GM18508 (cell line): ENCODE measurements at regions not wholly inside any gene's neighbourhood (a gene's known extent, or its start where the extent isn't known, plus 50 kb on each side); places are given as distances from the start of the nearest gene placed in this dataset.

ENCODE experiments used
- ATAC-seq: cut with Tn5 transposase; IDR thresholded peaks from one replicate; pipeline ENCODE4 v1.9.1; 2021; ENCODE audit warnings: moderate number of reproducible peaks; ENCODE audit not compliant: insufficient read depth, unreplicated experiment

DNA sequence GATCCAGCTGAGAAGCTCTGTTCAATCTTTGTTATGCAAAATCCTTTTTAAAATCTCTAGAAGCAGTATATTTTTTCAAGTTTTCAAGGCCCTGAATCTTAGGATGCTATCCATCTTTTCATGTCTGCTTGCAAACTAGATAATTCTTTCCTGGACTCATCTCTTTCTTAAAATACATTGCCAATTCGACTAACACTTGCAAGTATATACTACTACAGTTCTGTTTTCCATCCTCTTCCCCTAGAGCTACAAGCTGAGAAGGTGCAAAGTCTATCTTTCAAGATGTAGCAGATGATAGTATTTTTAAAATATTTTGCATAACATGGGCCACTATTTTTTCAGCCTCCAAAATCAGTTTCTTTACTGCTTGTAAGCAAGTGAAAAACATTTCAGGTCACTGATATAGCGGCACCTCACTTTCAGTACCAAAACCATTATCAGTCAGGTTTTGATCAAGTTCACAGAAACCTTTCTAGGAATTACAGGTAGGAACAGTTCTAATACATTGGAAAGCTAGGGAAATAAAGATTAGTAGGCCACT, 196.4 kb upstream of the CDH20 start:
- no peak for ATAC-seq

DNA sequence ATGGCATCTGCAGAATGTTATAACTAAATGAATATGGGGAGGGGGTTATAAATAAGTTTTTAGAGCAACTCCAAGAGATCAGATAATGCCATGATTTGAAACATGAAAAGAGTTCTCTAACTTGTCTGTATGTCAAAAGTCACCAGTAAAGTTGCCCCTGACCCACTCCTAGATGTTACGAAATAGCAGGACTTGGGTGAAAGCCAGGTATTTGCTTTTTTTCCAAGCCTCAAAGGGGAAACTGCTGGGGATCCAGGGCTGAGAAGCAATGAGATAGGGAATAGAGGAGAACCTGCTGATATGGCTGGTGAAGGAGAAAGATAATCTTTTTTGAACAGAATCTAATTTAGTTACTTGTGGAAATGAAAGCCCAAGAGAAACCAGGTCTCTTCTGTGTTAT, 191.5 kb upstream of the CDH20 start:
- no peak for ATAC-seq

DNA sequence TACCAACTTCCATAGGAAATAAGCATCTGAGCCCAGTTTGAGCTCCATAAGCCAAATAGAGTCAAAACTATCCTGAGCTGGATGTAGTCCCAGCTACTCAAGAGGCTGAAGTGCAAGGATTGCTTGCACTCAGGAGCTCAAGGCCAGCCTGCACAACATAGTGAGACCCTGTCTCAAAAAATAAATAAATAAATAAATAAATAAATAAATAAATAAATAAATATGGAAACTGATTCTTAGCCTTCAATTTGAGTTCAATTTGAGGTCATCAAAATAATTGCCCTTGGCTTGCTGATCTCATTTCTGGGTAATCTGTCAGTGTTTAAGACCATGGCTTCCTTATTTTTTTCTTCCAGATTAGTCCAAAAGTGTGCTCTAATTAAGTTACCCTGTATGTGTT, 184.9 kb upstream of the CDH20 start:
- no peak for ATAC-seq

DNA sequence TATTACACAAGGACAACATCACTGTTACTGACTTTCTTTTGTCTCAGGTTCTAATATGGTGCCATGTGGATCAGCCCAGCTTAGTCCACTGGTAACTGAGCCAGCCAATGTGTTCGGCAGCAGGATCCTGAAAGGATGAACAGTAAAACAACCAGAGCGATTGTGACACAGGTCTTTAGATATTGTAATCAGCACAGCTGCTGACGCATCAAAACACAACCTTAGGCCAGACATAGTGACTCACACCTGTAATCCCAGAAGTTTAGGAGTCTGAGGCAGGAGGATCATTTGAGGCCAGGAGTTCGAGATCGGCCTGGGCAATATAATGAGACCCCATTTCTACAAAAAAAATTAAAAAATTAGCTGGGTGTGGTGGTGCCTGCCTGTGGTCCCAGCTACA, 183.4 kb upstream of the CDH20 start:
- no peak for ATAC-seq

DNA sequence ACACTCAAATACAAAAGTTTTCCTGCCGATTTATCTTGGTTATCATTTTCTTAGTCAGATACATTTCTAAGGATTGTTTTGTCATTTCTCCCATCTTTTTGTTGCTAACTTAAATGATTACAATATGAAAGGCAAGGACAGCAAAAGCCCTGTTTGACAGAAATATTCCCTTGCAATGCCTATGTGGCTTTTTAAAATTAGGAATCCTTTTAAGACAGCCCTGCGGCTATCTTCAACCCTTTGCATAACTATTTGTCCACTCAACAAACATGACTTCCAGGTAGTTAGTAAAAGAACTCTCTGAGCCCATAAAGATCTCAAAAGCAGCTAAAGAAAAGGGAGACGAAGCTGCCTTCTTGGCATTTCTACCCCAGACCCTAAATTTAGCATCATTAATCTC, 179.7 kb upstream of the CDH20 start:
- no peak for ATAC-seq

DNA sequence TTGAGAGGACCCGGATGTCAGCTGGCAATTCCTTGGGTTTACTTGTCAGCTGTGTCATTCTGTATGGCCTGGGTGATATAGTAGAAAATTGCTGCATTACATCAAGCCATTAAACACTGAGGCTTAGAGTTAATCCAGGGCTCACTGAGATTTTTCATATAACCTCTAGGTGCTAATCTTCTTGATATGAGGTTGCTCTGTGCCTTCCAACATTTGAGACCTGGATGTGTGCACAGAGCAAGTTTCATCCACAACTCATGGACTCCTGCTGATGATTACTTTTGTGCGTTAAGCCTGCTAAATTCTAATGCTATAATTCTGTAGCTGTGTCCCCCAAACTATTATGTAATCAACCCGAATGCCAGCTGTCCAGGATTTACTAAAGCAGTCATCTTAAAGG, 178.4 kb upstream of the CDH20 start:
- ATAC-seq = no peak

DNA sequence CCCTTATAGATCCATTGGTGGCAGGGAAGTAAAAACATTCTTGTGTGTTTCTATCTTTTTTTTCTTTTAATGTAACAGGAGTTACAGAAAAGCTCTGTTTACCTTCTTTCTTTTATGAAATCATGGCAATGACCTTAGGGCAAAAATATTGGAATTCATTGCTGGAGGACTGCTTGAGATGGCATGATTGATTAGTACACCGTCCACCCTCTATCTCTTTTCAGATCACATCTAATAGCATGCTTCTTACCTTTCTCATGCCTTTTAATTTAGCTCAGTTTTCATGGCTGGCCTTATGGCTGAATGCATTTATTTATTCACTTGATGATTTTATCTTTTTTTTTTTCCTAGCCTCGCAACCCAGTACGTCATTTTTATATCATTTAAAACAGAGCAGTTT, 177.6 kb upstream of the CDH20 start:
- no peak for ATAC-seq

DNA sequence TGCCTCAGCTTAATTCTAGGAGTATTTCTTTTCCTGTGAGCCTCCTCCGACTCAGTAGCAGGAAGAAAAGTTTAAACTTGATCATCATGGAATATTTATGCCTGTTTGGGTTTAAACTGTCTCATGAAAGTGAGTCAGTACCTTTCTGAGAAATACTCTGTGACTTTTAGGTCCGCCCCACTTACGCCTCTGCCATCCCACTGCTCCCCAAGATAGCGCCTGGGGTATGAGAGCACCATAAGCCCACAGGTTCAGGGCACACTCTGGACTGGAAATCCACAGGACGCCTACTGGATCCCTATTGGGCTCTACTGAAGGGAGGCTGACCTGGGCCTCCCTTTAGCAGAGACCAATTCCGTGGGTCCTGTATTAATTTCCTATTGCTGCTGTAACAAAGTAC, 175.8 kb upstream of the CDH20 start:
- ATAC-seq = no peak

DNA sequence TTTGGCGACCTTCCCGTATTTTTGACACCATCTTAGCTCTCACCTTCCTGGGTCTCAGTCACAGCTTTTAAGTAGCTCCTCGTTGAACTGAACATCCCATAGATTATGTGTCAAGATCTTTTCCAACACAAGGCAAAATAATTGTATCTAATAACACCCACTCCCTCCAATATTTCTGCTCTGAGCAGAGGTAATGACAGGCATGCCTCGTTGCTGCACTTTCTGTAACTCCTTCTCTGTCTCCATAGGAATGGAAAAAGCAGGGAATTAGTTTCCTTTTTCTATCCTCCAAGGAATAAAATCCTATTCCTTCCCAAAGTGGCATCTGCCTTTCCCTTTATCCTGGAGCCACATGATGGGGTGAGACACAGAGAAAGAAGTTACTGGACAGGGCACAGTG, 174.0 kb upstream of the CDH20 start:
- no peak for ATAC-seq

DNA sequence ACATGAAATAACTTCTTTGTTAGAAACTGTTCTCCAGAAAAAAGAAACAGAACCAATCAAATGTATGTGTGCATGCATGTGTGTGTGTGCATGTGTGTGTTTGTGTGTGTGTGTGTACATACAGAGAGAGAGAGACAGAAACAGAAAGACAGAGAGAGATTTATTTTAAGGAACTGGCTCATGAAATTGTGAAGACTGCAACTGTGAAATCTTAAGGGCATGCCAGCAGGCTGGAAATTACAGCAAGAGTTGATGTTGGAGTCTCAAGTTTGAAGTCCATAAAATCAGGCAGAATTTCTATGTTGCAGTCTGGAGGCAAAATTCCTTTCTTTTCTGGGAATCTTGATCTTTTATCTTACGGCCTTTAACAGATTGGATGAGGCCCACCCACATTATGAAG, 168.9 kb upstream of the CDH20 start:
- ATAC-seq = no peak

DNA sequence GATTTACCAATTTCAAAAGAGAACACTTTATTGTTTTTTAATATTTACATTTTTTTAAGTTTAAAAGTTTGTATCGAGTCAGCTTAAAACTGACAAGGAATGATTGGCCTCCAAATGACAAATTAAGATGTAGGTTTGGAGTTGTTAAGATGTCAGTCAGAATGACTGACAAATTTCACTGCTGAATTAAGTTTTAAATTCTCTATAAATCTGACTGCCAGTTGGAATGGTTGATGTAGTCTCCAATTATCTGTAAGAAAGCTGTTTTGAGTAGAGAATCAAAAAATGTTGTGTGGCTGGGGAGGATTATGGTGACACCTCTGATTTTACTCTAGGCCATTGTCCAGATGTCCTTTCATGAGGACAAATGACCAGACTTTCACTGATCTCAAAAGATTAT, 165.3 kb upstream of the CDH20 start:
- no peak for ATAC-seq

DNA sequence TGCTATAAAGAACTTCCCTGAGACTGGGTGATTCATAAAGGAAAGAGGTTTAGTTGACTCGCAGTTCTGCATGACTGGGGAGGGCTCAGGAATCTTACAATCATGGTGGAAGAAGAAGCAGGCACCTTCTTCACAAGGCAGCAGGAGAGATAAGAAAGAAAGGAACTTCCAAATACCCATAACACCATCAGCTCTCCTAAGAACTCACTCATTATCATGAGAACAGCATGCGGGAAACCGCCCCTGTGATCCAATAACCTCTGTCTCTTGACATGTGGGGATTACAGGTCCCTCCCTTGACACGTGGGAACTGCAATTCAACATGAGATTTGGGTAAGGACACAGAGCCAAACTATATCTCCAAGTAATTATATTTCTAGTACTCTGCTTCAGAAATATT, 163.8 kb upstream of the CDH20 start:
- no peak for ATAC-seq

DNA sequence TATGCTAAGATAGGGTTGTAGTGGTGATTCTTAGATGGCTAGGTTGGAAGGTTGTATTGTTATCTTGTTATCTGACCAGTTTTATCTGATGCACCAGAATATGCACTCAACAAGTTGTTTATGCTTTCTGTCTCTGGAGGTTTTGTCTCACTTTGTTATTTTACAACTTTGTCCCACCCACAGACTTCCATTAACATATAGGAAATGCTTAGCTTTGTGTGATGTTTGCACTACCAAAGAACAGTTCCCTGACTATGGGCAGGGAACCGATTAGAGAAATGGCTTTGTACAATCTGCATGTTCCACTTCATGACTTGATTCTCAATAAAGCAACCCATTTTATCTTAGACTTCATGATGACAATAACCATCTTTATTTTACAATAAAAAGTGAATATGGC, 160.6 kb upstream of the CDH20 start:
- no peak for ATAC-seq

DNA sequence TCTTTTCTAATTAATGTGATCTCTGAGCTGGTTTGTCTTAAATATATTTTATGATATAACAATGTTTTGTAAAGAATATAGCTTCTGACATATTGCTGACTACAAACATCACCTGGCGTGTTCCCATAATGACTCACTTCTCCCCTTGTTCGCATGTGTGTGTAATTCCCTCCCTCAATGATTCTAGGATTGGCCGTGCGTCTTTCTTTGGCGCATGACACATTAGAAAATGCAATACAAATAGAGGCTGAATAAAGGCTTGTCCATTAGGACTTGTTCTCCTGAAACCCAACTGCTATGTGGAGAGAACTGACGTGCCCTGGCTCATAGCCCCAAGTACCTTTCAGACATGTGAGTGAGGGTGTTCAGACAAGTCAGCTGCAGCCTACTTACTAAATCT, 159.7 kb upstream of the CDH20 start:
- ATAC-seq = no peak

DNA sequence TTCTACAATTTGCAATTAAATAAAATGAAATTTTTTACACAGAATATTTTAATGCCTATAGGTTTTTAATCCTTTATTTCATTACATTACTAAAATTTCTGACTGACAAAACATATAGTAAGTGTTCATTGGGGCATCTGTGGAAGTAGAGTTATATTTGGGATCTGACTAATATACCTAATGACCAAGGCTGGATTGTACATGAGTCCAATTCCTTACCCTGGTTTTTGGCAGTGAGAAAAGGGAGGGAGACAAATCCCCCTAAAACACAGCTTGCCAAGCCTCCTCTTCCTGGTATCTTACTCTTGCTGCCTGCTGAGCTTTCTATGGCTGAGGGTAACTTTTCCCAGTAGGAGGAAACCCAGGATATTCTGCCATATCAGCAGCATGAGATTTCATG, 149.4 kb upstream of the CDH20 start:
- ATAC-seq = no peak

DNA sequence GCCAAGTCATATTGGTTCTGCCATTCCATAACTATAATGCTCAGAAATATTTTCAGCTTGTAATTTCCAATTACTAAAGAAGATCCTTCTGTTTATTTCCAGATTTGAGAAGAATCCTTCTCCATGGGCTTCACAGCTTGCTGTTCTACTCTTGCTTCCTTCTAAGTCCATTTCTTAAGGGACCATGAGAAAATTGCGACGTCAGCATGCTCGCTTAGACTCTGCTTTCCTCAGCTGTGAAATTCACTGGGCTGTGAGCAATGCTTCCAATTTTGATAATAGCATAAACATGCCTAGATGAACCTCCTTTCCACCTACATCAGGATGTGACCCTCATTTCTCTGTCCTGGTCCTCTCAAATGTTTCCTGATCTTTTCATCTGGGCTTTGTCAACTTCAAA, 145.3 kb upstream of the CDH20 start:
- no peak for ATAC-seq

DNA sequence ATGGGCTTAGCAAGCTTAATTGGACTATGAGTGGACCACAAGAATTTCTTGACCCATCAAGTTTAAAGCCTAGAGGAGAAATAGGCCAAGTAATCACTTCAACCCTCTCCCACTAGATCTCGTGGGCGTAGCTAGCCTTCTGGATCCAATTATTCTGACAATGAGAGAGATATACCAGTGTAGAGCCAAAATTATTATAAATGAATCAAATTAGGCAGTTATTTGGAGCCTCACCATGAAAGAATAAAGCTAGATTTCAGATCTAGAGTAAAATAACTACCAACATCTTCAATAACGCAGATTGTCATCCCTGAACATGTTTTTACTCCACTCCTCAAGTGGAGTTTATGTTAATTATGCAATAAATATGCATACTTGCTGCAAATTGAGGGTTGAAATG, 143.9 kb upstream of the CDH20 start:
- ATAC-seq = no peak

DNA sequence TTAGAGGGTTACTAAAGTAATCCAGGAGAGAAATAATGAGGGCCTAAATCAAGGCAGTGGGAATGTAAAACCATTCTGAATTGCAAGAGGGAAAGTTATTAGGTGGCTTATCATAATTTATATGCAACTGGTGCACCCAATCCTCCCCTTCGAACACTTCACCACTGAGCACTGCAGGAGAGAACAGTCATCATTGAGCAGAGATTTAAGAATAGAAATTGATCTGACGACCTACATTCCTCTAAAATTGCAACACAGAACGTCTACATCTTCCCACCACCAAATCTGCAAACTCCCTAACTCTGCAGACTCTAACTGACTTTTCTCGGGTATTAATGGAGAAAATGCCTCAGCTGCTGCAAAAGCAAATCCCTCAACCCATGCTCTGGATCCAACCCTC, 138.5 kb upstream of the CDH20 start:
- no peak for ATAC-seq

DNA sequence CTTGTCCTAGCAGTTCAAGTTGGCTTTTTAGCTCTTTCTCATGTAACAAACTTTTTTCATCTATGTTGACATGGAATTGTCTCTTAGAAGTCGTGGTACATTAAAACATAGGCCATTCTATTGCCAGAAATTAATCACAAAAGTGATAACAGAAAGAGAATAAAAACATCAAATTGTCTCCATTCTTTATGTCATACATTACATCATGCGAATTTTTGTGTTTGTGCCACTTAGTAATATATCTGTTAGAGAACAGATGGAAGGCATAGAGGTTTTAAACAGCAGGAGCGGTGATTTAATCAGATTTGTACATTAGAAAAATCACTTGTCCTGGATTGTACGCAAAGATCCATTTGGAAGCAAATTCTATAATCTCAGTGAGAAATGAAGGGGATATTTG, 136.5 kb upstream of the CDH20 start:
- ATAC-seq = no peak

DNA sequence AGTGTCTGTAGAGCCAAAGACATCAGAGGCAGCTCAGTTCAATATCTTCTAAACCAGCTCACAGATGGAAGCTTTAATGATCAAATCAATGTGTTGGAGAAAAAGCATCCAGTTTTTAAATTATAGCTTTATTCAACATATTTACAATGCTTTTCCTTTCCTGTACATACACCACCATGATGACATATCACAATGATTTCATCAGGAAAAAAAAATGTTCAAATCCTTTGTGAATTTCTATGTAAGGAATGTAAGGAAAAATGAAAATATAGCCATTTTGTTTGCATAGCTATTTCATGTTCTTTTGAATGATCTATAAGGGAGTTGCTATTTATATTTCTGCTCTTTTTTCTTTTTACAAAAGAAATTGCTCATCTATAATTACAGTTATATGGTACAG, 134.7 kb upstream of the CDH20 start:
- no peak for ATAC-seq

DNA sequence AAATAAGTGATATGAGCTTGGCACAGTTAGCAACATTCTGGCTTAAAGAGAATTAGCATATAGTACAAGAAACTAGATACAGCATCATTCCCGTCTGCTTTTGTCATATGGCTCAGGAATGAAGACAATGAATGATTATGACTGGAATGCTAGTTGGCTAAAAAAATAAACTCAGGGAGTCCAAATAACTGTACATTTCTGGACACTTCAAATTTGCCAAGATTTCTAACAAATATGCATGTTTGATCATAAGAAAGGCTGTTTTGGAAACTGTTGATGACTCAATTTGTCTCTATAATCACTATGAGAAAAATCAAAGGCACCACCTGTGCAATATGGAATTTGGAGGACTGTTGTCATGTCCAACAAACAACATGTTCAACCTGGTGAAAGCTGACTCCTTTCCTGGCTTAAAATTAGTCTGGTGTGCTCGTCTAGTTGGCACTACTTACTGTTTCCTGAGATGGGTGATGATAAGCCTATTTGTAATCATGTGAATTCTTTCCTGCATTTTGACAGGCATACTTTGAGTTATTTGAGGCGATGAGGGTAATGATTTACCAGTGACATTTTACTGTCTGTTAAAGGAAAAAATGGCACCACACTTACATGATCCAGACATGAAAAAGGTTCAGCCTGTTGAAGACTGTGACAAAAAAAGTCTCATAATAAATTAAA, 133.9 kb upstream of the CDH20 start:
- ATAC-seq = no peak

DNA sequence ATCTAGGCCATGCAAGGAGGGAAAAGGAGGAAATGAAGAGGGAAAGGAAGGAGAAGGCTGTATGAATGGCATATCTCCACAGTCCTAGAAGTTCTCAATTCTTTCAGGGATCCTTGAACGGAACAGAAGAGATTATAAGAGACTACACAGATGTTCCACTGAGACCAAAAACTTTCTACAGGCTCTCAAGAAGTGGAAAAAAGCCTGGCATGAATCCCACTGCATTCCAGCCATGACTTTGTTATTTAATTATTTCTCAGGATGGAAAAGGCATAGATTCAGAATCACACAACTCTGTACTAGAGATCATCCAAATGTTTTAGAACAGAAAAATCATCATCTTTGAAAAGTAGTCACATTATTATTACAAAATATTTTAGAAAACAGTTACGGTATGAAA, 131.7 kb upstream of the CDH20 start:
- ATAC-seq = no peak

DNA sequence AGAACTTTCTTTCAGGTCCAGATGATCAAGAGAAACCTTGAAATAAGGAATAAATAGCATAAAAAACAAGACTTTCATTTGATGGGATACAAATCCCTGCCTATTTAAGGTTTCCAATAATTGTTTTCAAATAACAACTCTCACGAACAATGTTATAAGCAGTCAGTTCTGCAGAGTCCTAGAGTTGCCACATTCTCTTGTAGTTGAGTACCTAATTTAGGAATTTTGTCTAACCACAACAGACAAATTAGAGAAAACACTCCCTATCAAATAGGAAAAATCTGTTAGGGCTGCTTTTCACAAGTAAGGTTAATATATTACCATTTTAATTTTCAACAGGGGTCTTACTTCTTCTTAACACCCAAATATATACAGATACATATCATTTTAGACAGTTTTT, 130.1 kb upstream of the CDH20 start:
- no peak for ATAC-seq
